Adrenal gland (tissue), 5 donors: ENCODE measurements at regions not wholly inside any gene's neighbourhood (a gene's known extent, or its start where the extent isn't known, plus 50 kb on each side); places are given as distances from the start of the nearest gene placed in this dataset.

Experiments
- CTCF ChIP-seq, 6 experiments: fragments of 450-650 bp in 4 of 6; fragments of 200-600 bp in 2 of 6; sonication (generic) in 1 of 6; IDR thresholded peaks; 1 replicate in 5 of 6; 2 replicates in 1 of 6; pipeline versions ENCODE4 v1.5.1 to v1.8.0; 2016 to 2021; ENCODE audit warnings: antibody characterized with exemption in 6 of 6, mild to moderate bottlenecking in 2 of 6, moderate library complexity in 1 of 6
- POLR2A ChIP-seq, 2 donors: fragments of 450-650 bp; IDR thresholded peaks; one replicate each; pipeline ENCODE4 v1.6.1; 2017; ENCODE audit warnings: antibody characterized with exemption in 2 of 2, mild to moderate bottlenecking in 2 of 2, moderate library complexity in 1 of 2
- donor health status: DM: no; HTN: no; CAD: no.

GRCh38 chr21:38959692-38960061, 153.9 kb downstream of the ETS2 start:
- TF ChIP-seq POLR2A (IDR thresholded peaks at IDR 0.05) (no peak), CTCF (IDR thresholded peaks at IDR 0.05) (no peak)
